Activated B cell treated with CpG ODN at 0.5 μM for 24 hours (primary cell): ENCODE measurements at regions not wholly inside any gene's neighbourhood (a gene's known extent, or its start where the extent isn't known, plus 50 kb on each side); places are given as distances from the start of the nearest gene placed in this dataset.

ENCODE experiments used
- ATAC-seq: fragments of 200-7000 bp; cut with Tn5 transposase; one replicate; pipeline ENCODE4 v1.10.0; 2021; ENCODE audit warnings: low read depth, mild to moderate bottlenecking, moderate library complexity
- CTCF ChIA-PET: fragments of 350-600 bp; sonication (Branson Sonifier 250); formaldehyde crosslinking; loops from one replicate; lab custom pipeline; 2021; ENCODE audit warnings: antibody characterized with exemption; lab: Charles Lee
- POLR2A ChIA-PET: fragments of 350-600 bp; sonication (Branson Sonifier 250); formaldehyde crosslinking; loops from one replicate; lab custom pipeline; 2021; ENCODE audit warnings: antibody characterized with exemption; lab: Charles Lee
- DNase-seq: peaks from one replicate; pipeline ENCODE4 v3.0.0; 2022
- H3K27ac Mint-ChIP-seq: one replicate; pipeline ENCODE4 v1.8.0; 2020; ENCODE audit warnings: mixed read lengths
- H3K27me3 Mint-ChIP-seq: one replicate; pipeline ENCODE4 v1.8.0; 2021; ENCODE audit warnings: mixed read lengths
- H3K36me3 Mint-ChIP-seq: one replicate; pipeline ENCODE4 v1.8.0; 2021; ENCODE audit warnings: low read depth, mixed read lengths
- H3K4me1 Mint-ChIP-seq: one replicate; pipeline ENCODE4 v1.8.0; 2021; ENCODE audit warnings: mixed read lengths
- H3K4me3 Mint-ChIP-seq: one replicate; pipeline ENCODE4 v1.8.0; 2020; ENCODE audit warnings: mild to moderate bottlenecking, mixed read lengths
- H3K9me3 Mint-ChIP-seq: one replicate; pipeline ENCODE4 v1.8.0; 2020; ENCODE audit warnings: mixed read lengths
- CTCF ChIP-seq: fragments of 200-600 bp; IDR thresholded peaks from one replicate; pipeline ENCODE4 v1.8.0; 2022; ENCODE audit warnings: antibody characterized with exemption, mild to moderate bottlenecking
- intact Hi-C: fragments of 100-400 bp; cut with micrococcal nuclease; formaldehyde crosslinking; loops from one replicate; pipeline ENCODE4 v1.15.1; 2024

- no peak for TF ChIP-seq CTCF
- no peak for ATAC-seq
- no peaks in the 10 kb centered on the region for H3K4me1 Mint-ChIP-seq
- no peaks in the 10 kb centered on the region for H3K9me3 Mint-ChIP-seq
- DNase-seq, result no peak
- ChIA-PET POLR2A (no interaction called here), CTCF (no interaction called here)
- H3K36me3 Mint-ChIP-seq, result no peaks in the 10 kb centered on the region
- no peak overlapping the region for H3K4me3 Mint-ChIP-seq
- H3K27ac Mint-ChIP-seq, result no peak overlapping the region
- intact Hi-C loops, result no loop called here
- H3K27me3 Mint-ChIP-seq, result no peaks in the 10 kb centered on the region
Measured at GRCh38 chr12:77678621-77679020, 152.1 kb upstream of the NAV3 start.

- DNase-seq, result no peak
- Mint-ChIP-seq H3K27ac (no peak overlapping the region), H3K36me3 (no peaks in the 10 kb centered on the region), H3K9me3 (peaks cover 9% of the 10 kb centered on the region), H3K27me3 (no peaks in the 10 kb centered on the region), H3K4me3 (no peak overlapping the region), H3K4me1 (no peaks in the 10 kb centered on the region)
- intact Hi-C loops, result no loop called here
- no peak for TF ChIP-seq CTCF
- ATAC-seq, result no peak
- CTCF ChIA-PET, result no interaction called here
- POLR2A ChIA-PET, result no interaction called here
Measured at GRCh38 chr12:77667101-77667500, 163.6 kb upstream of the NAV3 start.

GRCh38 chr12:77648716-77649115 lies 182.0 kb upstream of the NAV3 start:
- H3K27me3 Mint-ChIP-seq, result no peaks in the 10 kb centered on the region

GRCh38 chr12:77645966-77646598 lies 184.6 kb upstream of the NAV3 start:
- Mint-ChIP-seq H3K9me3 (no peaks in the 10 kb centered on the region), H3K27ac (no peak overlapping the region)

More at GRCh38 chr12:77648716-77649115, 182.0 kb upstream of the NAV3 start:
- no peak overlapping the region for H3K27ac Mint-ChIP-seq
- DNase-seq (no peak), ATAC-seq (no peak)
- intact Hi-C loops, result no loop called here
- H3K4me1 Mint-ChIP-seq, result no peaks in the 10 kb centered on the region
- TF ChIP-seq CTCF, result no peak
- no peaks in the 10 kb centered on the region for H3K9me3 Mint-ChIP-seq
- ChIA-PET POLR2A (no interaction called here), CTCF (no interaction called here)
- no peak overlapping the region for H3K4me3 Mint-ChIP-seq
- no peaks in the 10 kb centered on the region for H3K36me3 Mint-ChIP-seq

More at GRCh38 chr12:77645966-77646598, 184.6 kb upstream of the NAV3 start:
- intact Hi-C loops, result no loop called here
- Mint-ChIP-seq H3K4me1 (no peaks in the 10 kb centered on the region), H3K4me3 (no peak overlapping the region), H3K36me3 (no peaks in the 10 kb centered on the region), H3K27me3 (no peaks in the 10 kb centered on the region)
- CTCF ChIA-PET, result no interaction called here
- no peak for TF ChIP-seq CTCF
- DNase-seq (no peak), ATAC-seq (no peak)
- POLR2A ChIA-PET, result no interaction called here
